A549 (cell line): ENCODE measurements at regions not wholly inside any gene's neighbourhood (a gene's known extent, or its start where the extent isn't known, plus 50 kb on each side); places are given as distances from the start of the nearest gene placed in this dataset.

Source experiments
- CBX8 ChIP-seq: fragments of 200-600 bp; sonication (generic); IDR thresholded peaks from 2 replicates; pipeline ENCODE4 v1.6.1; 2016
- CEBPB ChIP-seq, 2 experiments: fragments of >200 bp in 1 of 2; sonication (Bioruptor Twin) in 1 of 2; formaldehyde crosslinking in 1 of 2; IDR thresholded peaks; 2 replicates each; pipeline ENCODE4 v1.6.1; 2012 to 2016
- CHD4 ChIP-seq: fragments of 200-600 bp; sonication (generic); IDR thresholded peaks from 2 replicates; pipeline ENCODE4 v1.6.1; 2016; ENCODE audit warnings: antibody characterized with exemption, mild to moderate bottlenecking, borderline replicate concordance
- CTCF ChIP-seq: fragments of >200 bp; sonication (Bioruptor Twin); formaldehyde crosslinking; IDR thresholded peaks from 3 replicates; pipeline ENCODE4 v1.5.1; 2016
- POLR2A ChIP-seq: IDR thresholded peaks from 2 replicates; pipeline ENCODE4 v1.6.1; 2012; ENCODE audit warnings: mild to moderate bottlenecking, low read length
- RAD21 ChIP-seq, 2 experiments: fragments of >200 bp in 1 of 2; sonication (Bioruptor Twin) in 1 of 2; formaldehyde crosslinking in 1 of 2; IDR thresholded peaks in 1 of 2; conservative IDR thresholded peaks in 1 of 2; 2 replicates in 1 of 2; 3 replicates in 1 of 2; pipeline ENCODE4 v1.6.1; 2012 to 2018; ENCODE audit warnings: inconsistent platforms in 1 of 2
- USF2 ChIP-seq: fragments of 450-650 bp; IDR thresholded peaks from 2 replicates; pipeline ENCODE4 v1.6.1; 2014; ENCODE audit warnings: antibody characterized with exemption

GRCh38 chr6:169984181-169985120, 233.0 kb downstream of the ERMARD start:
- no peak for TF ChIP-seq RAD21 (conservative IDR thresholded peaks at IDR 0.05 in 1 of 2, IDR thresholded peaks at IDR 0.05 in 1 of 2)
- TF ChIP-seq CTCF, result no peak
- no peak for TF ChIP-seq USF2
- no peak for TF ChIP-seq CBX8
- TF ChIP-seq POLR2A, result no peak
- no peak for TF ChIP-seq CHD4
- no peak for TF ChIP-seq CEBPB (IDR thresholded peaks at IDR 0.05)
